GM21529 (cell line): ENCODE measurements at regions not wholly inside any gene's neighbourhood (a gene's known extent, or its start where the extent isn't known, plus 50 kb on each side); places are given as distances from the start of the nearest gene placed in this dataset.

Experiments used
- ATAC-seq: cut with Tn5 transposase; IDR thresholded peaks from one replicate; pipeline ENCODE4 v1.9.1; 2021; ENCODE audit not compliant: unreplicated experiment

DNA sequence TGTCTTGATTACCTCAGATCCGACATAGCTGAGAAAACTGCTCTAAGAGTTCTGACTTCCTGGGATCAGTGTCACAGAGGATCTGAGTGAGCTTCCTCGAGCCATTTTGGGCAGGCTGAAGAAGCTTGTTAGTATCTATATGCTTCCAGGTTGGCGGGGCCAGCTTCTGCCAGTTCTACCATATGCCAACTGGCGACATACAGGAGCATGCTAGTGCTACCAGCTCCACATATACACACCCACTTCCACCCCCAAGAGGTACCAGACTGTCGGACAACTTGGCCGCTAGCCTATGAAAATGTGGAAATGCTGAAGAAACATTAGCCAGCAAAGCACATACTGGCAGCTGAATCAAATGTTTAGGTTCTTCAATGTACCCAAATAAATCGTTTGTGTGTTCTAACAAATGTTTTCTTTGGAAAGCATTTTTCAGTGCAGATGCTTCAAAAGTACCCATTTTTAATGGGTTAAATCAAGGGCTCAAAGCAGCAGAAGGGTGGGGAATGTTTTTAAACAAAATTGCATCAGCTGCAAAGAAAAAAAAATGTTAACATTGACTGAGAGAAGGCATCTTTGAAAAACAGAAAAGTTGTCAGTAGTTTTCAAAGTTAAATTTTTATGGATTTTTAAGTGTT, 163.7 kb downstream of the KLF12 start:
- no peak for ATAC-seq

DNA sequence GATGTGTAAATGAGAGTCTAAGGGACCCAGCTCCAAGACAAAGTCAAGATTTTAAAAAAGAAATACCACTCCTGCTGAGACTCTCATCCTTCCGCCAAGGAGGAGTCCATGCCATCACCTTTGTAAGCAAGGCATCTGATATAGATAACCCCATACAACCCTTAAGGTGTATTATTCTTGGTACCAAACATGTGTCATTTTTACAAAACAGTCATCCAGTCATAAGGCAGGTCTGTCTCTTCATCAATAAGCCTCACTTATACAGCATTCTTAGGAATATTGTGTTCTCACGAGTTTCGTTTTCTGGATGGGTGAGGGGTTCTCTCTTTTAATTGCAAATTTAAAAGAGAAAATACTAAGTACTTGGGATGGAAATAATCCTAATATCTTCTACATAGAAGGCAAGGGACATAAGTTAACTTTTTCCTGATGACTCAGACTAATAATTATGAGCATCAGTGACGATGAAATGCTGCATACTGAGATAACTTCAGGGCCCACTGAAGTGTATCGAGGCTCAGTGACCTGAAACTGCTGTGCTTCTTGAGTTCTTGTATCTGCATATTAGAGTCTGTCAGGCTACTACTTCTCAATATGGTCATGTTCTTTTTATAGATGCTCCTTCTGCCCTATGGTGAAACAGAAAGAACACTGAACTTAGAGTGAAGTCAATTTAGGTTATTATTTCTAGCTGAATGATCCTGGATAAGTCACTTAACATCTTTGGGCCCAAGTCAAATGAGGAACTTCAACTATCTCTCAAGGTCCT, 166.6 kb downstream of the KLF12 start:
- ATAC-seq: peak; percentile 100

DNA sequence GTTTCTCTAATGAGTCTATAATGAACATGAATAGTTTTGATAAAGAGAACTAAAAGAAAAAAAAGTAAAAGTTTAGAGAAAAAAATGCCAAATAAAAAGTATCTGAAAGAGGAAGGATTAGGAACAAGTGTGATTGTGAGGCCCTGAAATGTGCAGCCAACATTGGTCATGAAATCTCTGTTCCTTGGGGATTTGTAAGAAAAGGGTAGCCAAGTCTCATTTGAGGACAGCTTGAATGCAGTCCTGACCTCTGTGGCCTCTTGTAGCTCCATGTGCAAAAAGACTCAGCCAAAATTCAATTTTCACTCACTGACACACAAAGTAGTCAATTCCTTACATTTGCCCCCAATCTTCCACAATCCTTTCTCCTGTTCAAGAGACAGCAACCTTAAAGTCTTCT, 167.9 kb downstream of the KLF12 start:
- ATAC-seq: no peak

DNA sequence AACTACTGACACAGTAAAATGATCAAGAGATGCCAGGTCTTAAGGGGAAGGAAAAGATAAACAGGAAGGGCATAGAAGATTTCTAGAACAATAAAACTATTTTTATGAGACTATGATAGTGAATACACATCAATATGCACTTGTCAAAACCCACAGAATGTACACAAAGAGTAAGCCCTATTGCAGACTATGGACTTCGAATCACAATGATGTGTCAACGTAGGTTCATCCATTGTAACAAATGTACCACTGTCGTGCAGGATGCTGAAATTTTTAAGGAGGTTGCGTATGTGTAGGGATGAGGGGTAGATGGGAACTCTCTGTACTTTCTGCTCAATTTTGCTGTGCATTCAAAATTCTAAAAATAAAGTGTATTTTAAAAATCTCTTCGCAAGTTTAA, 171.9 kb downstream of the KLF12 start:
- no peak for ATAC-seq

DNA sequence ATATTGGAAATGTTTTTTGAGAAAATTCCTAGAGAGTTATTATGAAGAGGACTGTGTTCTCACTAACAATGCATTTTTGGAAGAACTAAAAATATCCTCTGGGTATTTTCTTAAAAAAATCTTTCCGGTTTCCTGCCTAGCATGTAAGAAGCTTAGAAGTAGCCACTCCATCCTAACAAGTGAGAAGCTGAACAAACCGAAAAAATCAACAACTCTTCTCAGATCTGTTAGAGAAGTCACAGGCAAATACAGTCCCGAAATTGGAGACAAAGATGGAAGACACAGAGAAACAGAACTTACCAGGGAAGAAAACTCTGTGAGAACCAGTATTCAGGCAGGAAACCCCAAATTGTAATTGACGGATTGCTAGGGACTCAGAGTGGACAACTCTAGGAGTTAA, 173.0 kb downstream of the KLF12 start:
- peak; percentile 45 for ATAC-seq

DNA sequence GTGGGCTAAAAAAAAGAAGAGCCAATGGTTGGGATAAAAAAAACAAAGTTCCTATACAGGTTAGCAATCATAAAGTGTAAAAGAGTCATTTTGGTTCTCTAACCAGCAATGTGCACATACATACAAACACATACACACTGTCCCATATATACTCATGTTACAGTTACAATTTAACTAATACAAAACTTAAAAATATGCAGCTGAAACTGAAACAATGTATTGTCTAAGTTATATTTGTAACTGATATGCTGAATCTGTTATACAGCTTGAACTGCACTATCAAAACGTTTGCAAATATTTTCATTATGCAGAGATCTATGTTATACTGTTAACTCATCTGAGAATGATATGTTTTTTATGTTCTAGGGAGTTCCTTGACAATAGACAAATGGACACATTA, 173.7 kb downstream of the KLF12 start:
- ATAC-seq: peak; percentile 41

DNA sequence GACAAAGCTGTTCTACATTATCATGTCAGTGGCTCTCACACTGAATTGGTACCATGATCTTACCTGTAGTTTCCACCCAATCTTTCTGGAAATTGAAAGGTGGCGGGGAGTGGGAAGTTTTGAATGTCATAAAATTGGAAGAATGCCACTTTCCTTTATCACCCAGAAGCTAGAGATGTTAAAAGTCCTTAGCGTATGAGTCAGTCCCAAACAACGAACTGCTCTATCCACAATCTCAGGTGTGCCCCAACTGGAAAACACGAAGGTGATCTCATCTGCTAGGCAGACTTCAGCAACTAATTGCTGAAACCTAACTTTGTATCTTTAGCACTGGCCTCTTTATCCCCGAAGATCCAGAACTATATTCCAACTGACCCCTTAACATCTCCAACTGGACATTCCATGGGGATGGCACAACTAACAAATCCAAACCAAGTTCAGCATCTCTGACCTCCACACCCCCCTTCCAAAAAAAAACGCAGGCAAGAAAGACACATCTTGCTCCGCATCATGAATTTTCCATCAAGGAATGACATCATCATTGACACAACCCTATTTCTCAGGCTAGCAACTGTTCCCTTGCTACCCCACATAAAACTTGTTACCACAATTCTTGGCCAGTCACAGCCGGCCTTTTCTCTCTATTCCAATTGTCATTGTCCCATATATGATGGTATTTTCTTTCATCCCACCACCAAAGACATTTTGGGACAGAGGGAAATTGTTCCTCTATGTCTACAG, 175.4 kb downstream of the KLF12 start:
- no peak for ATAC-seq

DNA sequence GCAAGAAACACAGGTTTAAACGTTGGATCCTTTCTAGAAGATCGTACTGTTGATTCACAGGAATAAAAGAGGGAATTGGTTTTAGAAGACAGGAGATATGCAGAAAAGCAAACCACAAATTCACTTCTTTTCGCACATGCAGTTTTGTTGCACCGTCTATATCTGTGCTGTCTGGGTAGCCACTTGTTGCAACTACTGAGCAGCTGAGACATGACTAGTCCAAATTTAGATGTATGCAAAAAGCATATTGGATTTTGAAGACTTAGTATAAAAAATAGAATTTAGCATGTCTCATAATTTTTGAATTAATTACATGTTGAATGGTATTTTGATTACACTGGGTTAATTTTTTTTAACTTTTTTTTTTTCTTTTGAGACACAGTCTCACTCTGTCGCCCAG, 176.3 kb downstream of the KLF12 start:
- no peak for ATAC-seq

DNA sequence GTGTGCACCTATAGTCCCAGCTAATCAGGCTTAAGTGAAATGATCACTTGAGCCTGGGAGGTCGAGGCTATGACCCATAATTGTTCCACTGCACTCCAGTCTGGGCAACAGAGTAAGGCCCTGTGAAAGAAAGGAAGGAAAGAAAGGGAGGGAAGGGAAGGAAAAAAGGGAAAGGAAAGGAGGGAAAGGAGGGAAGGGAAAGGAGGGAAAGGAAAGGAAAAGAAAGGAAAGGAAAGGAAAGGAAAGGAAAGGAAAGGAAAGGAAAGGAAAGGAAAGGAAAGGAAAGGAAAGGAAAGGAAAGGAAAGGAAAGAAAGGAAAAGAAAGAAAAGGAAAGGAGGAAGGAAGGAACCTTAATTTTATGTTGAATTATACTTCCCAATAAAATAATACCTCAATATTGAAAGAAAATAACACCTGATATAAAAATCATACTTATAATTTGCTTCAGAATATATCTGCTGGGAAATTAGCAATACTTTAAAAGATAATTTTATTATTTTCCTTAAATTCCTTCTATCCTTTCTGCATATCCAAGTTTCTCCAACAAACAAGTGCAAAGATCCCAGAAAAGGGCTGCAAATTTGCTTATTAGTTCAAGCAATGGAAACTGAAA, 177.3 kb downstream of the KLF12 start:
- no peak for ATAC-seq

DNA sequence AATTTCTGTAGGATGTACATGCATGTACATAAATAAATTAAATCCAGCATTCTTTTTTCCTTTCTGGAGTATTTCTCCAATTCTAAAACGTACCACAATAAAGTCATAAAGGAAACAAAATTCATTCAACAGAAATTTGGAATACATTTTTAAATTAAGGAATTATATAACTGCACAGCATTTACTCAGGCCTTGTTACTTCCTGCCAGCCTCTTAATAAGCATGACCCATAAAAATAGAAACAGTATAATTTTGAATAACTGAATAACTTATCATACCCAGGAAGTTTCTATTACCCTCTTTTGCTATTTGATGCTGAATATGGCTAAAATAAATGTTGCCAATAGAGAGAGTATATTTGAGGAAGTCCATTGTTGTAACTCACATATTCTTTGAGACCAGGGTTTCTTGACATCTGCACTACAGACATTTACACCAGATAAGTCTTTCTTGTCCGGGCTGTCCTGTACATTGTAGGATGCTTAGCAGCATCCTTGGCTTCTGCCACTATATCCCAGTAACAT, 178.2 kb downstream of the KLF12 start:
- no peak for ATAC-seq

DNA sequence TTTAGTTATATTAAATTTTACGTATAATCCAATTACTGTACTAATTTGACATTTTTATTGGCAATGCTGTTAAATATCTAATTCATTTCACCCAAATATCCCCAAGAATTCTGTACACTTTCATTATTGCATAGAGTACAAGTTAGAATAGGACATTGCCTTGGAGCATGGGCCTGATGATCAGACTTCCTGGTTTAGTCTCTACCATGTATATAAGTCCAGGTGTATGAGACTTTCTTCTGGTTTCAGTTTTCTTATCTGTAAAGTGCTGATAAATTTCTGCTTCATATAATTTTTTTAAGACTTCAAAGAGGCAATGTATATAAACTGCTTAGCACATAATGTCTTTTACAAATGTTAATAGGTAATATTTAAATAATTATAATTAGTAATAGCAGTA, 179.4 kb downstream of the KLF12 start:
- peak; percentile 75 for ATAC-seq

DNA sequence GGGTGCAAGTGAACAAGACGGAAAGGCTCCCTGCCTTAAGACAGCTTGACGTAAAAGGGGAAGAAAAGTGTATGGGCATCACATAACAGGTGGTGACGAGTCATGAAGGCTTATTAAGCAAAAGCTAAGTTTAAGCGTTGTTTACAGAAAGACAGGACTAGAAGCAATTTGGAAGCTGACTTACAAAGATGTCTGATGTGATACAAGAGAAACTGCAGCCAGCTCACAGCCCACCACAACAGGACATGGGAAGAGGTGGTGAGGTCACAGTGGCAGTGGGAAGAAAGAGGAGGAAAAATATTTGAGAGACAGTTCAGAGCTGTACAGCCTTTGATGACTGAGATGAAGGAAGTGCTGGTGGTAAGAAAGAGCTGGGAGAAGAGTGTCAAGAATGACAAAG, 181.6 kb downstream of the KLF12 start:
- no peak for ATAC-seq

DNA sequence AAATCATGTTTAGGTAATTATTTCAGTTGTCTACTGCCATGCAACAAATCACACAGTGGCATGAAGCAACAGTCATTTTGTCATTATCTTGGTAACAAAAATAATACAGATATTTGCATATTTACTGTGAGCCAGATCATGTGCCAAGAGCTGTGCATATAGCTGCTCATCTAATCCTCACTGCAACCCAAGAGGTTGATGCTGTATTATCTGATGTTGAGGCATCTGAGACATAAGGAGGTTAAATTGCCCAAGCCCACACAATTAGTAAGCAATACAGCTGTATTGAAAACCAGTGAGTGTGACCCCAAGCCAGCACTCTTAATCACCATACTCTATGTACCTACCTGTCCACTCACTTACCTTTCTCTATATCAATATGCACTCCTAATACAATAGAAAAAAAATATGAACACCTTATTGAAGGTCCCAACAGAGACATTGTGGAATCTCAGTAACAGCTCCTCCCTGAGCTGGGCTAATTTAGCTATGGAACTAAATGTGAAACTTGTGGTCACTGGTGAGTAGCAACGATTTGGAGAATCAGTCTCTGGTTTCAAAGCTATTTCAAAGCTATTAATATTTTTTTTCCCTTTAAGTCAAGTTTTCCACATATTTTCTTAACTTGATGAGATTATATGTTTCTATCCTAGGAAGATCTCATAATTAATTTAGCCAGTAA, 185.2 kb downstream of the KLF12 start:
- peak; percentile 63 for ATAC-seq

DNA sequence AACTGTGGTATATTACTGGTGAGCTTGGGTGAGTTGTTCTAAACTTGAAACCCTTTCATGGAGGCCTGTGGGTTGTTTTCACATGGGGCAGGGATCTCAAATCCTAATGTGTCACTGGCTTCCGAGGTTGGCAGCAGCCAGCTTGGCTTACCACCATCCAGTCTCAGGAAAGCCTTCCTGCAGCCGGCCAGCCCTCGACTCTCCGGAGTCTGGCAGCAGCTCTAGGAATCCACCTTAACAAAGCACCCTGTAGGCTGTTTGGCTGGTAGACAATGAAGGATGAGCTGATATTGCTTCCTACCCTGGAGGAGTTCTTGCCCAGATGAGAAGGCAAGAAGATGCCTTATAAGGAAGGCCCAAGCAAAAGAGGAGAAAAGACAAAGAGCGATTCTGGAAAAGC, 188.3 kb downstream of the KLF12 start:
- no peak for ATAC-seq

DNA sequence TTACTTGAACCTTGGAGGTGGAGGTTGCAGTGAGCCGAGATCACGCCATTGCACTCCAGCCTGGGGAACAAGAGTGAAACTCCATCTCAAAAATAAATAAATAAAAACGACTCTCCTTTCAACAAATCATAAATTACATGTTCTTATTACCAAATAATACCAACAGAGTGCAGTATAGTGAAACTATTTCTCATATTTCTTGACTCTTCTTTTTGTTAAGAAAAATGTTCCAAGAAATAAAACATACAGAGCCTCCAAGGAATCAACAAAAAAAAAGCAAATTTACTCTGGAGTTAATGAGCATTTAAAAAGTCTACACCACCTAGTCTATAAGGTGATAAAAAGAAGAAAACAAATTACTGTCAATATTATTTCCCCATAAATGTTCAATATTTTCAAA, 188.8 kb downstream of the KLF12 start:
- no peak for ATAC-seq

DNA sequence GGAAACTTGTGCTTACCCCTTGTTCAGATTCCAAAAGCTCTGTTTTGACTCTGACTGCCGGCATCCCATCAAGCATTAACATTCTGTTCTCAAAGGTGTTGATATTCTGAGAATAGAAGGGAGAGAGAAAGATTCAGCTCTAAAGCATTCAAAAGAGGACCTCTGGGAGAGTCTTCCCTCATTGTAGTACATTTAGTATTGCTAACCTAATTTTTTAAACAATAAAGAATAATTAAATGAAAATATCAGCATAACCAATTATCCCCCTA, 190.3 kb downstream of the KLF12 start:
- no peak for ATAC-seq

DNA sequence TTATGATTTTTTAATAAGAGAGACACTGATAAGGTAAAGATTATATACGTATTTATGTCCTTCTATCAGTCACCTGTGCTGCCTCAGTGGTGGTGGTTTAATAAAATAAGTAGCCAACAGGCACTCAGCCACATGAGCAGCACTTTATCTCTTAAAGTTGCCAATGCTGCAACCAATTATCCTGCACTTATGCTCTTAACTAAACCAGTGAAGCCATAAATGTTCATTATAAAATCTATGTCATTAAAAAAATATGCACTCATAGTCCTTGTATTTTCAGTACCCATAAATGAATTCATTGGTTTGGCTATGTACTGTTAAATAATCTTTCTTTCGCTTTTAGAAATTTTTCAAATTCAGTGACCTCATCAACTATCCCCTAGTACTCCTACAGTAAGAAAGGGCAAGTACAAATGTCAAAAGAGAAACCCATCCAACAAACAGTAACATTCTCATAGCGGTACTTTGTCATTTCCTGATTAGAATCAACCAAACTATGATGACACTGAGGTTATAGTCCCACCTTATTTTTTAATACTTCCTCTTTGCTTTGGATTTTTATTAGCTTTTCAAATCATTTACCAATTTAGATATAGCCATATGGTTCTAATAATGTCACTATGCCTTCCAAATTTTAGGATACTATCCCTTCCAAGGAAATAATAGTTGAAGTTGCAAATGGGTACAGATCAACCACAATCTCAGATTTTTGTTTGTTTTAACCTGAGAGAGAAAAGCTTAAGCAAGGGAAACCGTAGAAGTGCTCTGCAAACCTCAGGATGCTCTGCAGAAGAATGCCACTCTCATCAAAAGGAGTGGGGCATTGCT, 190.9 kb downstream of the KLF12 start:
- peak; percentile 90 for ATAC-seq

DNA sequence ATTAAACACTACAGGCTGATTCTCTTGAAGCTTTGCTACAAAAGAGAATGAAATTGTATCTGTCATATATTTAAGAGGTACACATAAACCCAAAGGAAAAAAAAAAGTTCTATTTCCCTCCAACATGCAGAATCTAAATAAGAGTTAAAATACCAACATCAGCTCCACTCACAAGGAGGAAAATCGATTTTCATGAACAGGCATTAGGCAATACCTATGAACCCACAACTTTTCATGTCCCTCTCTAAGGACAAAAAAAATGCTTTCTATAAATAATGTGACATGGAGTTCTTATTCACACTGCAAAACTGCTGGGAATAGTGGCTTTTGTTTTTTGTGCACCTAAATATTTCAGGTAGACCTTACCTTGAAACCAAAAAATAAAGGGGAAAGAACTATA, 192.5 kb downstream of the KLF12 start:
- ATAC-seq: no peak

DNA sequence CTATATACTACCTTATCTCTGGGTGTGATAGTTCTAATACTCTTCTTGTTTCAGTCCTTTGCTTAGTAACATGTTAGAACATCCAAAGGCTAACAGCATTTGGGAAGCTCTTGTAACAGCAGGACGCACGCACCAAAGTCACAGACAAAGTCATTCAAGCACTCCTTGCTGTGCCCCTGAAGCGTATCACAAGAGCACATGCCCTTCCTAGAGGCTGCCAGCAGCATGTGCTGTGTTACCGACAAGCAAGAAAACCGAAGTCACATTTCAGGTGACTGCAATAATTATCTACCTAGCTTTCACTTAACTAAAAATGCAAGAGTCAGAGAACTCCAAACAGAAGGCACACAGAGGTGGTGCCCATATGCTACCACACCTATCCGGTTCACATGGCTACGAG, 194.1 kb downstream of the KLF12 start:
- ATAC-seq: no peak

DNA sequence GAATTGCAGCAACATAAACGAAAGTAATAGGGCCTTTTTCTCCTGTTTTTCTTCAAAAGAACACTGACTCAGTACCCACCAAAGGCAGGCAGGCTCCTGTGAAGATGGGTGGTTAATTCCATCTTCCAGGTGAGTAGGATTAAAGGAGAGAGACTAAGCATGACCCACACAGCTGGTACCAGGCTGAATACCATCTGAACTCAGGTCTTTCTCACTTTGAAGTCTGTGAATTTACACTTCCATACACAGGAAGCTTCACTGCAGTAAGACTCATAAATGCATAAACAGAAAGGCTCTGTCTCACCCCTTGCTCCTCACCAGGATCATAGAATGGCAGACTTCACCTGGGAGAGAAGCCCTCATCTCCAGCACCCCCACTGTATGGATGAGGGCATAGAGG, 194.6 kb downstream of the KLF12 start:
- no peak for ATAC-seq

DNA sequence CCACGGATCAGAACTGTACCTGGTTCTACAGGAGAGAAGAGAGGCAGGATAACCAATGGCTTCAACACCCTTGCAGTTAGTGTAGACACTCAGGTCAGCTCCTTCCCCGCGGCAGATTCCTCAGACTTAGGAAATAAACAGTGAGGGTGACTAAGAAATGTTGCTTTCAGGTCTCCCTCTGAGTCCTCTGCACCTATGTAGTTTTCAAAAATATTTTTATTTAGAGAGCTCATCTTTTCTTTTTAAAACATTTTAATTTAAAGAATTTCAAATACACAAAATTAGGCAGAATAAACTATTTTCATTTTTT, 195.2 kb downstream of the KLF12 start:
- ATAC-seq: no peak
